ENCODE measurements at regions not wholly inside any gene's neighbourhood (a gene's known extent, or its start where the extent isn't known, plus 50 kb on each side); places are given as distances from the start of the nearest gene placed in this dataset.

- DNase-seq (ENCODE audit: low read depth) = no peak
- no peak for TF ChIP-seq CTCF (IDR thresholded peaks at IDR 0.05; ENCODE audit: insufficient read depth, low read depth, low read length)
- no peak overlapping the region for H3K4me3 ChIP-seq (ENCODE audit: low read depth, low read length)
Observed at GRCh38 chr12:14262771-14263511, 102.5 kb upstream of the ATF7IP start.

DNA sequence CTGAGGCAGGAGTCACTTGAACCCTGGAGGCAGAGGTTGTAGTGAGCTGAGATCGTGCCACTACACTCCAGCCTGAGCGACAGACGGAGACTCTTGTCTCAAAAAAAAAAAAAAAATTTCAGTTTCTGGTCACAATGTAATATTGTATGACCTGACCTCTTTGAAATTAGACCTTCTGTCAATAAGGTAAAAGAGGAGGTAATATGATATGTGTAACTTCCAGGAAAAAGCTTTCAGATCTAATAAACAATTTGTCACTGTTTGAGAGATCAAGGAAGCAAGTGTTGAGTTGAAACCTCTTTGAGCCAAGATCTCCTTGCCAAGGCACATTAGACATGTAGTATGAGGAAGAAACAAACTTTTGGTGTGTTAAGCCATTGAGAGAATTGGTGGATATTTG, 101.7 kb upstream of the ATF7IP start:
- DNase-seq (ENCODE audit: low read depth) = no peak
- no peak overlapping the region for H3K4me3 ChIP-seq (ENCODE audit: low read depth, low read length)
- TF ChIP-seq CTCF (IDR thresholded peaks at IDR 0.05; ENCODE audit: insufficient read depth, low read depth, low read length) = no peak

DNA sequence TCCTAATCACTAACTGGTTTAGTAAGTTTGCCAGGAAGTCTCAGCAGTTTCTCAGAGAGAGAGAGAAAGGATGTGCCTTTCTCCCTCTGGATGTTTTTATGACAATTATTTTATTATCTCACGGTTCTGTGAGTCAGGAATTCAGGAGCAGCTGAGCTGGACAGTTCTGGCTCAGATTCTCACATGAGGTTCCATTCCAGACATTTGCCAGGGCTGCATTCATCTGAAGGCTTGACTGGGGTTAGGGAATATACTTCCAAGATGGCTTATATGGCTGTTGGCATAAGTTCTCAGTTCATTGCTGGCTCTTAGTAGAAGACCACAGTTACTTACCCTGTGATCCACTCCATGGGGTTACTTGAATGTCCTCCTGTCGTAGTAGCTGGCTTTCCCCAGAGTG, 101.2 kb upstream of the ATF7IP start:
- H3K4me3 ChIP-seq (ENCODE audit: low read depth, low read length) = no peak overlapping the region
- no peak for DNase-seq (ENCODE audit: low read depth)
- TF ChIP-seq CTCF (IDR thresholded peaks at IDR 0.05; ENCODE audit: insufficient read depth, low read depth, low read length) = no peak

- no peak overlapping the region for H3K4me3 ChIP-seq (ENCODE audit: low read depth, low read length)
- no peak for DNase-seq (ENCODE audit: low read depth)
- TF ChIP-seq CTCF (IDR thresholded peaks at IDR 0.05; ENCODE audit: insufficient read depth, low read depth, low read length) = no peak
Observed at GRCh38 chr12:14264778-14265177, 100.7 kb upstream of the ATF7IP start.

DNA sequence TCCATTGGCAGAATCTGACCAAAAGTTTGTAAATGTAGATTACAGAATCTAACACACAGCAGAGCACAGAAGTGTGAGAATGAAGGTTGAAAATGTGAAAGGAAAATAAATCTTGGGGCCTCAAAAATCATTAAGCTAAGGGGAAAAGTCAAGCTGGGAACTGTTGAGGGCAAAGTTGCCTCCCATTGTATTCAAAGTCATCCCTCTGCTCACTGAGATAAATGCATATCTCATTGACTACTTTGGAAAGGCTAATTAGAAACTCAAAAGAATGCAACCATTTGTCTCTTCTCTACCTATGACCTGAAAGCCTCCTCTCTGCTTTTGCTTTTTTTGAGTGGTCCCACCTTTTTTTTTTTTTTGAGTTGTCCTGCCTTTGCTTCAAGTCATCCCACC, 97.4 kb upstream of the ATF7IP start:
- no peak for TF ChIP-seq CTCF (IDR thresholded peaks at IDR 0.05; ENCODE audit: insufficient read depth, low read depth, low read length)
- no peak for DNase-seq (ENCODE audit: low read depth)
- no peak overlapping the region for H3K4me3 ChIP-seq (ENCODE audit: low read depth, low read length)

- no peak overlapping the region for H3K4me3 ChIP-seq (ENCODE audit: low read depth, low read length)
- DNase-seq (ENCODE audit: low read depth) = no peak
- TF ChIP-seq CTCF (IDR thresholded peaks at IDR 0.05; ENCODE audit: insufficient read depth, low read depth, low read length) = no peak
Observed at GRCh38 chr12:14270392-14270791, 95.1 kb upstream of the ATF7IP start.
